Loucy (cell line): ENCODE measurements at regions not wholly inside any gene's neighbourhood (a gene's known extent, or its start where the extent isn't known, plus 50 kb on each side); places are given as distances from the start of the nearest gene placed in this dataset.

Experiments used
- H2AFZ ChIP-seq: fragments of 200-600 bp; sonication (generic); 2 replicates; pipeline ENCODE4 v1.6.0; 2016; ENCODE audit warnings: antibody characterized with exemption, mild to moderate bottlenecking, low read length, moderate library complexity
- H3F3A ChIP-seq: fragments of 200-600 bp; 2 replicates; pipeline ENCODE4 v1.6.0; 2016; ENCODE audit warnings: antibody characterized with exemption, low read depth, mild to moderate bottlenecking
- H3K27me3 ChIP-seq: fragments of 200-600 bp; sonication (generic); 2 replicates; pipeline ENCODE4 v1.6.1; 2014; ENCODE audit warnings: low read length, mild to moderate bottlenecking; ENCODE audit not compliant: insufficient read depth, poor library complexity, severe bottlenecking
- H3K36me3 ChIP-seq: fragments of 200-600 bp; sonication (generic); 2 replicates; pipeline ENCODE4 v1.6.1; 2016; ENCODE audit warnings: low read length; ENCODE audit not compliant: insufficient read depth
- H3K4me1 ChIP-seq: fragments of 200-600 bp; sonication (generic); 2 replicates; pipeline ENCODE4 v1.5.1; 2014; ENCODE audit warnings: low read length, mild to moderate bottlenecking; ENCODE audit not compliant: insufficient read depth, poor library complexity, severe bottlenecking
- H3K4me2 ChIP-seq: fragments of 200-600 bp; sonication (generic); 2 replicates; pipeline ENCODE4 v1.6.0; 2014; ENCODE audit warnings: antibody characterized with exemption, low read length, low read depth, mild to moderate bottlenecking; ENCODE audit not compliant: poor library complexity, severe bottlenecking
- H3K4me3 ChIP-seq: fragments of 200-600 bp; sonication (generic); 2 replicates; pipeline ENCODE4 v1.5.1; 2014; ENCODE audit warnings: low read length, mild to moderate bottlenecking, mixed read lengths; ENCODE audit not compliant: poor library complexity, severe bottlenecking
- H3K79me2 ChIP-seq: fragments of 200-600 bp; sonication (generic); 2 replicates; pipeline ENCODE4 v1.6.1; 2014; ENCODE audit warnings: low read length; ENCODE audit not compliant: insufficient read depth
- H3K9ac ChIP-seq: fragments of 200-600 bp; sonication (generic); 2 replicates; pipeline ENCODE4 v1.6.0; 2014; ENCODE audit warnings: mild to moderate bottlenecking, low read depth, low read length, moderate library complexity; ENCODE audit not compliant: poor library complexity, severe bottlenecking
- H3K9me2 ChIP-seq: fragments of 200-600 bp; sonication (generic); replicated peaks from 2 replicates; pipeline ENCODE4 v1.6.1; 2016; ENCODE audit warnings: low read depth, low read length, mixed read lengths
- H3K9me3 ChIP-seq: fragments of 200-600 bp; sonication (generic); 2 replicates; pipeline ENCODE4 v1.6.1; 2014; ENCODE audit warnings: mild to moderate bottlenecking, antibody characterized with exemption, low read length, low read depth; ENCODE audit not compliant: insufficient read depth
- H4K20me1 ChIP-seq: fragments of 200-600 bp; sonication (generic); 2 replicates; pipeline ENCODE4 v1.6.0; 2014; ENCODE audit warnings: antibody characterized with exemption, low read length, mild to moderate bottlenecking; ENCODE audit not compliant: insufficient read depth, poor library complexity, severe bottlenecking
- EZH2phosphoT487 ChIP-seq: fragments of 200-600 bp; IDR thresholded peaks from 2 replicates; pipeline ENCODE4 v1.6.1; 2018; ENCODE audit warnings: antibody characterized with exemption, mild to moderate bottlenecking, moderate library complexity, borderline replicate concordance
- TF ChIP-seq, protein P1 (sequence below): fragments of 200-600 bp; sonication (generic); conservative IDR thresholded peaks from 2 replicates; pipeline ENCODE4 v1.5.1; 2014; ENCODE audit warnings: mild to moderate bottlenecking, antibody characterized with exemption, low read length

GRCh38 chr2:64721320-64721623 is 67.6 kb upstream of the SERTAD2 start:
- H4K20me1 ChIP-seq: no peaks in the 10 kb centered on the region
- H3K27me3 ChIP-seq: no peaks in the 10 kb centered on the region
- TF ChIP-seq EZH2phosphoT487: no peak
- TF ChIP-seq, protein P1, sequence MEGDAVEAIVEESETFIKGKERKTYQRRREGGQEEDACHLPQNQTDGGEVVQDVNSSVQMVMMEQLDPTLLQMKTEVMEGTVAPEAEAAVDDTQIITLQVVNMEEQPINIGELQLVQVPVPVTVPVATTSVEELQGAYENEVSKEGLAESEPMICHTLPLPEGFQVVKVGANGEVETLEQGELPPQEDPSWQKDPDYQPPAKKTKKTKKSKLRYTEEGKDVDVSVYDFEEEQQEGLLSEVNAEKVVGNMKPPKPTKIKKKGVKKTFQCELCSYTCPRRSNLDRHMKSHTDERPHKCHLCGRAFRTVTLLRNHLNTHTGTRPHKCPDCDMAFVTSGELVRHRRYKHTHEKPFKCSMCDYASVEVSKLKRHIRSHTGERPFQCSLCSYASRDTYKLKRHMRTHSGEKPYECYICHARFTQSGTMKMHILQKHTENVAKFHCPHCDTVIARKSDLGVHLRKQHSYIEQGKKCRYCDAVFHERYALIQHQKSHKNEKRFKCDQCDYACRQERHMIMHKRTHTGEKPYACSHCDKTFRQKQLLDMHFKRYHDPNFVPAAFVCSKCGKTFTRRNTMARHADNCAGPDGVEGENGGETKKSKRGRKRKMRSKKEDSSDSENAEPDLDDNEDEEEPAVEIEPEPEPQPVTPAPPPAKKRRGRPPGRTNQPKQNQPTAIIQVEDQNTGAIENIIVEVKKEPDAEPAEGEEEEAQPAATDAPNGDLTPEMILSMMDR: no peak
- no peak overlapping the region for H3K4me2 ChIP-seq
- no peak overlapping the region for H2AFZ ChIP-seq
- H3K4me1 ChIP-seq: peaks cover 3% of the 10 kb centered on the region
- no peaks in the 10 kb centered on the region for H3F3A ChIP-seq
- H3K9ac ChIP-seq: no peak overlapping the region
- H3K9me3 ChIP-seq: no peaks in the 10 kb centered on the region
- no peaks in the 10 kb centered on the region for H3K79me2 ChIP-seq
- H3K36me3 ChIP-seq: no peaks in the 10 kb centered on the region
- H3K4me3 ChIP-seq: no peak overlapping the region
- no peaks in the 10 kb centered on the region for H3K9me2 ChIP-seq

- no peaks in the 10 kb centered on the region for H3K79me2 ChIP-seq
- H3K9me2 ChIP-seq: no peaks in the 10 kb centered on the region
- H3K9me3 ChIP-seq: no peaks in the 10 kb centered on the region
- H3K36me3 ChIP-seq: no peaks in the 10 kb centered on the region
- H3K4me1 ChIP-seq: peaks cover 15% of the 10 kb centered on the region
- no peak overlapping the region for H2AFZ ChIP-seq
- no peak overlapping the region for H3K4me2 ChIP-seq
- H3F3A ChIP-seq: no peaks in the 10 kb centered on the region
- H3K27me3 ChIP-seq: no peaks in the 10 kb centered on the region
- TF ChIP-seq, protein P1: no peak
- no peak for TF ChIP-seq EZH2phosphoT487
- no peak overlapping the region for H3K4me3 ChIP-seq
- H4K20me1 ChIP-seq: no peaks in the 10 kb centered on the region
- H3K9ac ChIP-seq: no peak overlapping the region
Measured at GRCh38 chr2:64722291-64723044, 68.8 kb upstream of the SERTAD2 start.

DNA sequence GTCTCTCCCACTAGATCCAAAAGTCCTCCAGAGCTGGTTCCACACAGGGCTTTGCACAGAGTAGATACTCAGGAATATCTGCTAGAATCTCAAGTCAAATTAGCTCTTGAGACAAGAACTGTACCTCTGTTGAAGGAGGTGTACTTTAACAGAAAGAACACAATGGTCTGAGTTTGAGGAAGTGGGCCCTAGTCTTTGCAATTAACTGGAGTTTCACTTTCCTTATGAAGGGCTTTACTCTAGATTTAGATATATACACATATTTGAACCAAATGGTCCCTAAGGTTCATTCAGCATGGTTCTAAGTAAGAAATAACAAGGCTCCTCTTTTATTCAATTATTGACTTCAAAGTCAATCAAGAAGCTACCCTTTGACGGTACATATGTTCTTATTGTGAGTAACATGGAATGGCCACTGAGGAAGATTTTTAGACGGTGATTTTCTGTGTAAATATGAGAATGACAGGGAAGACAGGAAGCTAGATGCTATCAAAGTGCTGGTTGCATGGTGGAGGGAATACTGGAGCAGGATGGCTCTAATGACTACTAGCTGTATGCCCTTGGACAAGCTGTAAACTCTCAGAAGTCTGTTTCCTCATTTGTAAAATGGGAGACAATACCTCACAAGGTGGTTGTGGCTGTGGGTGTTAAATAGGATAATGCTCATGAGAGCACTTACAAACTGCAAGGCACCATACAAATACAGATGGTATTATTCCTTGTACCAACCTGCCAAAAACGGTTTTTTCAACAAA is 73.5 kb upstream of the SERTAD2 start:
- H3K9me3 ChIP-seq: no peaks in the 10 kb centered on the region
- H3K4me2 ChIP-seq: peak overlapping the region; percentile 84
- TF ChIP-seq, protein P1: no peak
- TF ChIP-seq EZH2phosphoT487: no peak
- H2AFZ ChIP-seq: peak overlapping the region; percentile 89
- no peaks in the 10 kb centered on the region for H3K36me3 ChIP-seq
- peak overlapping the region; percentile 58 for H3K4me3 ChIP-seq
- H3K9ac ChIP-seq: peak overlapping the region; percentile 65
- H3F3A ChIP-seq: no peaks in the 10 kb centered on the region
- no peaks in the 10 kb centered on the region for H3K9me2 ChIP-seq
- peaks cover 14% of the 10 kb centered on the region for H3K79me2 ChIP-seq
- no peaks in the 10 kb centered on the region for H4K20me1 ChIP-seq
- H3K27me3 ChIP-seq: no peaks in the 10 kb centered on the region
- H3K4me1 ChIP-seq: peaks cover 52% of the 10 kb centered on the region
